SH-SY5Y (cell line): ENCODE measurements at regions not wholly inside any gene's neighbourhood (a gene's known extent, or its start where the extent isn't known, plus 50 kb on each side); places are given as distances from the start of the nearest gene placed in this dataset.

Experiments used
- GATA2 ChIP-seq: IDR thresholded peaks from 2 replicates; pipeline ENCODE4 v1.6.1; 2011; ENCODE audit warnings: mild to moderate bottlenecking, low read depth, low read length
- GATA3 ChIP-seq: IDR thresholded peaks from 2 replicates; pipeline ENCODE4 v1.6.1; 2011; ENCODE audit warnings: low read depth, mild to moderate bottlenecking, low read length, moderate library complexity

DNA sequence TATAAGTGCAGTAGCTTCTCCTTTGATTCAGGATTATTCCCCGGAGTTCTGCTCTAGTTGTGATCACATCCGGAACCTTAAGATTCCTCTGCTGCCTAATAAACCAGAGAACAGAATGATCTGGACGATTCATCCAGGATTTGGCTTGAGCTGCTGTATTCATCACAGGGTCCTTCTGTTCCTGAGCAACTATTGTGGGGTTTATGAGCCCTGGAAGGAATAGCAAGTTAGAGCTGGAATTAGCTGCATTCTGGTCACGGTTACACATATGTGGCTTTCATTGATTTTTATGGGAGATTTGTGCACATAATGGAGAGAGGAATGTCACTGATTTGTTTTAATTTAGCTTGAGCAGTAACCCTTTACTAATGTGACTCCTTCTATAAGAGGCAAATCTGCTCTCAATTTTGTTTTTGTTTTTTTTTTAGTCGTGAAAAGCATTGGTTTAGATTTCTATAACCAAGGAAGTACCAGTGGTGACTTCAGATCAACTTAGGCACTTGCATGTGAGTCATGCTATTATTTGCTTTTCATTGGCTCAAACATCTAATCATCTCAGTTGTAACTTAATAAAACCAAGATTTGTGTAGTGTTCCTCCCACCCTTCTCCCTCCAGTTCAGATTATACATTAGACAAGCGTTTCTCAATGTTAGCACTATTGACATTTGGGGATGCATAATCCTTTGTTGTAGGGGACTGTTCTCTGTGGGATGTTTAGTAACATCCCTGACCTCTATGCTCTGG is 148.5 kb downstream of the OTOL1 start:
- TF ChIP-seq GATA3 (no peak), GATA2 (no peak)

DNA sequence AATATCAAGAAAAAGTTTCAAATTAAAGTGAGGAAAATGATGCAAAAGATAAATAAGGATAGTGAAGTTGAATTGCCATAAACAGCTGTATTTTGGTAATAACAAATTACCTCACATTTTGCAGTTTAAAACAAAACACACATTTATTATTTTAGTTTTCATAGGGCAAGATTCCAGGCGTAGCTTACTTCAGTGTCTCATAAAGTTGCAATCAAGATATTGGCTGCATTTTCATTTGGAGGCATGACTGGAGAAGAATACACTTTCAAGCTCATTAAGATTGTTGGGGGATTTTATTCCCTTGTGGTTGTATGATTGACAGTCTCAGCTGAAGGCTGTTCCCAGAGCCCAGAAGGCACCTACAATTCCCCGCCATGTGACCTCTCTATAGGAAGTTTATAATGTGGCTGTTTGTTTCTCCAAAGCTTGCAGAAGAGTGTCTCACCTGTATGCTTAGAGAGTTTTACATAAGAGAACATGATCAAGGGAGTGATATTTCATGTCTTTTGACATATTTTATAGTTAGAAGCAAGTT is 151.4 kb downstream of the OTOL1 start:
- TF ChIP-seq GATA3: no peak
- no peak for TF ChIP-seq GATA2

DNA sequence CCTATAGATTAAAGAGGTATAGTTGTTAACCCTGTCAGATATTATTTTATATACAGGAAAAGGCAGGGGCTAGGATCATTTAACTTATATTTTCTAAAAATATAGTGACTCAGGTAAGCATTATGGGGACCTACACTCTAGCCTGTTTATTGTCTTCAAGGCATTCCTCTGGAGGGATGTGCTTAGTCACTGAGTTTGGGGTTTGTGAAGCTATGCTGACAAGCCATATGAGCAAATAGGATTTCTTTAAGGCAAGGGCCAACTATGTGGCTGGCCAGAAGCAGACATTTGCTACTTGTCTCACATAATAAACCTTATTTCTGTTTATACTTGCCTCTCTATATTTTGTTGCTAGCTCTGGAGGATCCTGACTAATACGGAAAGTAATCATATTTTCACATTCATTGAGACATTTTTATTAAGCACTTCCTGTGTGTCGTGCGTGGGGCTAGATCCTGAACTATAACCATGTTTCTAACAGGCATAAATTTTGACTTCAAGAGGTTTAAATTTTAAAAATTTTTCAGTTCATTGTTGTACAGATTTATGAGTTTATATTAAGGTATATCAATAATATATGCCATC is 153.4 kb downstream of the OTOL1 start:
- no peak for TF ChIP-seq GATA3
- TF ChIP-seq GATA2: no peak

DNA sequence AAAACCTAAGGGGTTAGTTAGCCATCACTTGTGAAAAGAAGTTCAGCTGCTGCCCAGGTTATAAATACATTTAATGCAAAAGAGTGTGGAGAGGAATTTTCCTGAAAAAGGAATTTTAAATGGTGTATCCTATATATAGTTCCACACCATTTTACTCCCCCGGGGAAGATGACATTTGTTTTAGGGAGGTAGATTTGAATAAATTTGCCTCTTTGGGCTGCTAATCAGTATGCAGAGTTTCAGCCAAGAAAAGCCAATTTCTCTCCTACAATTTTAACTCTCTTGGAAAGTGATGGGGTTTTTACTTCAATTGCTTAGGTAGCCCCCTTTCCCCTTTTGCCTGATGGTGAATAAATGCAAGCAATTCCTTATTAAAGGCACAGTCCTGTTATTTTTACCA is 161.2 kb downstream of the OTOL1 start:
- TF ChIP-seq GATA2 (no peak), GATA3 (no peak)

DNA sequence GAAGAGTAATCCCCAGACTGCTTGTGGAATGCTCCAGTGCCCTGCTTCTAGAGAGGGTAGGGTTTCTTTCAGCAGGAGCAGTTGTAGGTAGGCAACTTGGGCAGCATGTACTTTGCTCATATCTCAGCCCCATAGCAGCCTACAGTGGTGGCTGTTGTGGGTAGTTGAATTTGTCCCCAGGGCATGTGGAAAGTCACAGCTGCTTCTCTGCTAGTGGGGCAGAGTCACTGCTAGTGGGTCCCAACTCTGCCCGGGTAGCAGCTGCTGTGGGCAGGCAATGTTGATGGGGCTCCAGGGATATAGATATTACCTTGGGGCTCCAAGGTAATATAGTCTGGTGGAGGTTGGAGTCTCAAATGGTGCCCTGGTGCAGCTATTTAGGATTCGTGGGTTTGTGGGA is 174.5 kb downstream of the OTOL1 start:
- no peak for TF ChIP-seq GATA2

DNA sequence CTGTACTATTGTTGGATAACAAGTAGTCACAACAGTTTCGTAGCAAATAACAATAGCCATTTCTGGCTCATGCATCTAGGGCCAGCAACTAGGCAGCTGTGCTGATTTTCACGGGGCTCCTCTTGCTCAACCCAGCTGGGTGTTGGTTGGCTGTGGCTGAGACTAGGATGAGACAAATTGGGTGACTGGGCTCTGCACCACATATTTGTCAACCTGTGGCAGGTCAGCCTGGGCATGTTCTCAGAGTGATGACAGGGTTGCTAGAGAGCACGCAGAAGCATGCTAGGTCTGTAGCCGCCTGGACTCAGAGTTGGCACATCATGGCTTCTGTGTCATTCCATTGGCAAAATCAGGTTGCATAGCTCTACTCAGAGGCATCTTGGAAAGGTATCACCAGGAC is 175.9 kb downstream of the OTOL1 start:
- no peak for TF ChIP-seq GATA2
- TF ChIP-seq GATA3: no peak

DNA sequence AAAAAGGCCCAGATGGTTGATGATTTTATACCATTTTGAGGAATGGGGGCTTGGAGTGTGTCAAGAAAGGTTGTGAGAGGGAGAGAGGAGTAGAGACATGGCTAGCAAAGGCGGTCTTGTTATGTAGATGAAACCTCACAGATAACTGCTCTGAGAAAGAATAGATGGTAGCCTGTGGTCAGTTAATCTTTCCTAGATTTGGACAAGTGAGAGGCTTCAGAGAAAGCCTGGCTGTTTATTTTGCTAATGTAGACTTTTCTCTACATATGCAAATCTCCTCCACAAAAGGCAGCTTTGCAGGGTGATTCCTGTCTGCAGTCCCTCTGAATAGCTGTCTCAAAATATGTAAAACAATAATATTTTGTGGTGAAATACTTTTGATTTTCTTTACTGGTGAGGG is 177.3 kb downstream of the OTOL1 start:
- TF ChIP-seq GATA2: no peak
- no peak for TF ChIP-seq GATA3

DNA sequence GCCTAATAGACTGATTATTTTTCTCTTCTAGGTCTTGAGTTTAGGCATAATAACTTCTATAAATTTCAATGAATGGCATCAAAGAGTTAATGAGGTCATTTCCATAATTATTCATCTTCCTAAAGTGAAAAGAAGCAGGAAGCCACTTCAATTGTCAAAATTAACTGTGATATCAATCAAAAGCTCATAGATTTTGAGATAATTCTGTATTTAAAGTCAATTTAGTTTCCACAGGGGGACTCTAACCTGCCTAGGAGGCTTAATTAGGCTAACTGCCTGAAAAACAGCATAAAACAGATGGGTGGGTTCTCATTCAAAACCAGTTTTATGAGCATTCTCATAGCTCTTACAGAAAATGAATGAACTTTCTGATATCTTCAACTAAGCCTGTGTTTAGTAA is 177.8 kb downstream of the OTOL1 start:
- TF ChIP-seq GATA2: peak; percentile 52; the same call in 1 of the 2 replicates
- peak; percentile 97 for TF ChIP-seq GATA3

DNA sequence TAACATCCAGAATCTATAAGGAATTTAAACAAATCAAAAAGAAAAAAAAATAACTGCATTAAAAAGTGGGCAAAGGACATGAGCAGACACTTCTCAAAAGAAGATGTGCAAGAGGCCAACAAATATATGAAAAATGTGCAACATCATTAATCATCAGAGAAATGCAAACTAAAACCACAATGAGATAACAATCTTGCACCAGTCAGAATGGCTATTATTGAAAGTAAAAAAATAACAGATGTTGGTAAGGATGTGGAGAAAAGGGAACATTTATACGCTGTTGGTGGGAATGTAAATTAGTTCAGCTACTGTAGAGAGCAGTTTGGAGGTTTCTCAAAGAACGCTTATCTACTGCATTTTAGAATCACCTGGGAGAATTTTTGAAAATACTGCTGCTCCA is 186.1 kb downstream of the OTOL1 start:
- TF ChIP-seq GATA2 (no peak; the same call in 1 of the 2 replicates), GATA3 (peak; percentile 67)

DNA sequence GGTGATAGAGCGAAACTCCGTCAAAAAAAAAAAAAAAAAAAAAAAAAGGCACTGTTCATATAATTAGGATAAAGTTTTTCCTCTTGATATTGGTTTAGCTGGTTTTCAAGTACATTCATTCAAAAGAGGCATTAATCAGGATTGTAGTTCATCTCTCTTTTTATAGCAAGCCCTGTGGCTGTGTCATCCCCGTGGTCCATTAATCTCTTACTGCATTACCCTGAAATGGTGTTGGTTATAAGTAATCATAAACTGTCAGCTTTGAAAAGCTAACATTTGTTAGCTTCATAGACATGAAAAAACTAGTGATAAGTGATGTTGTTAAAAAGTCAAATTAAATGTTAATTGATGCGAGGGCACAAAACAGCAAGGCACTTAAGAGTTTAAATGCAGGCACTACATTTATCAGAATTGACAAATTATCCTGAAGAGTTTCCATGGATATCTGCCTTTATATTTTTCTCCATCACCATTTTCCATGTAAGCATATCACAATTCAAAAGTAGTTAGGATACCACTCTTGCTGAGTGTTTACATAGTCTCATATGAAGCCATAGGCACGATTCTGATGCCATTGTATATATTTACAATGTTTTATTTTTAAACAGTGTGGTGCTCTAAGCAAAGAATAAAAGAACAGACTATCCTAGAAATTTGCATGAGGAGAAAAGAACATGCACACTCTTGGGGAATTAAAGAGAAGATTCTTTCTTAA is 193.1 kb downstream of the OTOL1 start:
- TF ChIP-seq GATA3: no peak
- TF ChIP-seq GATA2: no peak

DNA sequence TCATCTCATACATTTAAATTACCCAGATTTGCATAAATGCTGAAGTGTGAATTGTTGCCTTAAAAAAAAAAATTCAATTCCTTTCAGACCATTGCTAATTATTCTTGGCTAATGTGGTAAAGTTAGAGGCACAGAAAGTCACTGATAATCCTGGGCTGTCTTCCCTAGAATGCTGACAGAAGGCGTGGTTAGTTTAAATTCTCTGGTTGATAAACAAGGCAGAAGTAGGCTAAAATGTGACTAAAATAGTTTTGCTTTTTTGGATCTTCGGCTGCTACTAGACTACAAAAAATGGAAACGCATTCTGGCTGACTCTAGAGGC is 193.7 kb downstream of the OTOL1 start:
- TF ChIP-seq GATA3: no peak
- no peak for TF ChIP-seq GATA2

DNA sequence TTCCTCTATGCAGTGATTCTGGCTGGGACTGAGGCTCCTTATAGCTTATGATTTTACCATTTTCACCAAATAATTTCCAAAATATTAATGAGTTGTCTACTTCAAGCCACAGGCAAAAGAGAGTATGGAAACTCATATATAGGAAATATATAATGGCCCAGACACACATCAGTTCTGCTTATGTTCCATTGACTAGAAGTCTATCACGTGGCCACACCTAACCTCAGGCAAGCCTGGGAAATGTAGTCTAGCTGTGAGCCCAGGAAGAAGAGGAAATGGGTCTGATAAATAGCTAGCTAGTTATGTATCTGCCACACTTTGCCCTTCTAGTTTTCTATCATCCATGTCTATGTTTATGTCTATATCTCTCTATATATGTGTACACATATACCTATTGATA is 195.1 kb downstream of the OTOL1 start:
- TF ChIP-seq GATA3 (no peak), GATA2 (no peak)

DNA sequence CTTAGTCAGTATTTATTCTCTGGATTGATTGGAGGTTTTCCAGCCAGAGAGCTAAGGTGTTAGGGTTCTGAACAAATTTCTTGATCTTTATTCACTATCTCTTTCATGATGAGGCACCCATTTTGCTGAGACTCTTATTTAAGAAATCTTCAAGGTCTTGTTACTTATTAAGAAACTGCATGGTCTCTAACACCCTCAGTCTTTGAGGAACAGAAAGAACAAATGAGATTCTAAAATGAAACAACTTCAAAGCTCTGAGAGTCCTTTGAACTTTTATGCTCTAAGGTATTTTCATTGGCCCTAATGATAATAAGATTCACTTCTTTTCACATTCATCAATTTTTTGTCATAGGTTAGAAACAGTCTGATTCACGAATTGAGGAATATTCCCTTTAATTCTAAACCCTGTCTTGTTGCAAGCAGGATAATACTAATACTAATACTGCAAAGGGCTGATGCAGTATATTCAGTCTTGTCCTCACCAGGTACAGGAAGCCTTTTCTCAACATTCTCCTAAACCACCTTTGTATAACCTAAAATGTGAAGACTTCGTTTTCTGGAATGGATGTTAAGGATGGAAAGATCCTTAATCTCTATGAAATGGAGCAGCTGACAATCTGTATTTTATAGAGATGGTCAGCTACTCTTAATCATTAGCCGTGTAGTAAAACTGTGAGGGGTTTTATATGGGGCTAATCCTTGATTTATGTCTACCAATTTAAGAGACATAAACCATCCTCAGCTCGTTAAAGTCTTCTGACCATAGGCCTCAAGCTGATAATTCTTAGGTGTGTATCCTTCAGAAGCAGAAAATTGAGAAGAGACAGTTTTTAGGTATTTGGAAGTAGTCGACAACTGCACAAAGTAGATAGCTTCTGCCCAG is 198.3 kb downstream of the OTOL1 start:
- no peak for TF ChIP-seq GATA3
- no peak for TF ChIP-seq GATA2

DNA sequence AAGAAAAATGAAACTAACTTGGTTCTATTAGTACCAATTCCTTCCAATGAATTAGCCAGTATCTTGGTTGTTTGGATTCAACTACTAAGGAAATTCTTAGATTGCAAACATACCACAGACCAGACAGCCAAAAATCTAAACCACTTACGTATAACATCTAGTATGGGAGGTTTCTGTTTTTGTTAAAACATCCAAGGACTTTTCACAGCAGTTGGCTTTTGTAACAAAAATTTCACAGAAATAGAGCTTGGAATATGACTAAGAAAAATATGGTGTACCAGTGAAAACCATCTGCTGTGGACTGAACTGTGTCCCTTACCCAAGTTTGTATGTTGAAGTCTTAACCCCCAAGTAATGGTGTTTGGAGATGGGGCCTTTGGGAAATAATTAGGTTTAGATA is 199.2 kb downstream of the OTOL1 start:
- TF ChIP-seq GATA2: no peak
- TF ChIP-seq GATA3: no peak

DNA sequence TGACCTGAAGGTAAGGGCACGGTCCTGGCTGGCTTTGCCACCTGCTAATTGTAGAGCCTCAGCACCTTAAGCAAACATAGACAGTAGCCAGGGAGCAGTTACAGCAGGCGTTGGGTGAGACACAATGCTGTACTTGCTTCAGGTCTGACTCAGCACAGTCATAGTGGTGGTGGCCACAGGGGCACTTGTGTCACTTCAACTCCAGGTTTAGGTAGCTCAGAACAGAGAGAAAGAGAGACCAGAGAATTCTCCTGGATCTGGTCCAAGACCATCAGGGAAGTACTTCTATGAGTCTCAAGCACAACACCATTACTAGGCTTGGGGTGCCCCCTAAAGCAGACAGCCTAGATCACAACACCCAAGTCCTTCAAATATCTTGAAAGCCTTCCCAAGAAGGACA is 204.4 kb downstream of the OTOL1 start:
- TF ChIP-seq GATA3: no peak
- no peak for TF ChIP-seq GATA2
